IMR-90 (cell line): ENCODE measurements at regions not wholly inside any gene's neighbourhood (a gene's known extent, or its start where the extent isn't known, plus 50 kb on each side); places are given as distances from the start of the nearest gene placed in this dataset.

Experiments
- BHLHE40 ChIP-seq: fragments of 150-350 bp; IDR thresholded peaks from 2 replicates; pipeline ENCODE4 v1.6.1; 2016; ENCODE audit warnings: mild to moderate bottlenecking, low read depth, low read length
- CEBPB ChIP-seq: IDR thresholded peaks from 2 replicates; pipeline ENCODE4 v1.6.1; 2012; ENCODE audit warnings: low read depth, low read length, improper control_type of control experiment
- CHD1 ChIP-seq: IDR thresholded peaks from 2 replicates; pipeline ENCODE4 v1.6.1; 2012; ENCODE audit warnings: low read depth, low read length, improper control_type of control experiment
- FOS ChIP-seq: fragments of 150-350 bp; IDR thresholded peaks from 2 replicates; pipeline ENCODE4 v1.6.1; 2016; ENCODE audit warnings: low read depth, low read length
- MAFK ChIP-seq: IDR thresholded peaks from 2 replicates; pipeline ENCODE4 v1.6.1; 2012; ENCODE audit warnings: low read depth, low read length, improper control_type of control experiment
- MXI1 ChIP-seq: IDR thresholded peaks from 2 replicates; pipeline ENCODE4 v1.6.1; 2012; ENCODE audit warnings: low read depth, mild to moderate bottlenecking, low read length, moderate library complexity, borderline replicate concordance
- NFE2L2 ChIP-seq: fragments of 150-350 bp; IDR thresholded peaks from 2 replicates; pipeline ENCODE4 v1.6.1; 2016; ENCODE audit warnings: low read depth, mild to moderate bottlenecking, low read length
- POLR2A ChIP-seq: IDR thresholded peaks from 2 replicates; pipeline ENCODE4 v1.6.1; 2012; ENCODE audit warnings: mild to moderate bottlenecking, low read depth, low read length
- RAD21 ChIP-seq: IDR thresholded peaks from 2 replicates; pipeline ENCODE4 v1.6.1; 2012; ENCODE audit warnings: low read length, improper control_type of control experiment
- RCOR1 ChIP-seq: IDR thresholded peaks from 2 replicates; pipeline ENCODE4 v1.6.1; 2012; ENCODE audit warnings: mild to moderate bottlenecking, low read length, improper control_type of control experiment; ENCODE audit not compliant: insufficient replicate concordance
- RFX5 ChIP-seq: IDR thresholded peaks from 2 replicates; pipeline ENCODE4 v1.8.0; 2012; ENCODE audit warnings: low read depth, mild to moderate bottlenecking, low read length, moderate library complexity
- SMC3 ChIP-seq: fragments of 150-350 bp; IDR thresholded peaks from 2 replicates; pipeline ENCODE4 v1.6.1; 2016; ENCODE audit warnings: low read depth, mild to moderate bottlenecking, antibody characterized with exemption, low read length, moderate library complexity
- TF ChIP-seq, protein P1 (sequence below): conservative IDR thresholded peaks from 2 replicates; pipeline ENCODE4 v1.5.1; 2012; ENCODE audit warnings: mild to moderate bottlenecking, low read depth, low read length, improper control_type of control experiment
- TF ChIP-seq, protein P2 (sequence below): fragments of 150-350 bp; IDR thresholded peaks from 2 replicates; pipeline ENCODE4 v1.6.1; 2017; ENCODE audit warnings: mild to moderate bottlenecking, antibody characterized with exemption, low read length, low read depth

DNA sequence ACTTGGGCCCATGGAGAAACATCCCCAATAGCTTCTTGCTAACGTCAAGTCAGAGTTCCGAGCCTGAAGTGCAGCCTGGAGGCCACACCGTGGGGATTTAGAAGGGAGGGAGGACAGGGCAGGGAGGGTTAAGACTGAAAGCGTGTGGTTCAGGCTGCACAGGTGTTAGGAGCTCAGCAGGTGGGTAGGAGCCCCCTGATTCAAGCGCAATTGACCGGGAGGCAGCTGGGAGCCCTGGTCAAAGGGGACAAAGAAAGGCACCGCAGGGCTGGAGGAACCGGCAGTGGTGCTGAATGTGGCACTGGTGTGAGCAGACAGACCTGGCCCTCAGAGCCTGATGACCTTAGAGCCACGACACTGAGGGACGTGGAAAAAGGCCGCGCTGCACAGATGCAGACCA lies 149.6 kb downstream of the TMEM18 start:
- TF ChIP-seq FOS (no peak), SMC3 (no peak), POLR2A (no peak), RAD21 (no peak), RFX5 (no peak), MXI1 (no peak), CHD1 (no peak), CEBPB (no peak), BHLHE40 (no peak), MAFK (no peak), NFE2L2 (no peak), RCOR1 (no peak)
- TF ChIP-seq, protein P1, sequence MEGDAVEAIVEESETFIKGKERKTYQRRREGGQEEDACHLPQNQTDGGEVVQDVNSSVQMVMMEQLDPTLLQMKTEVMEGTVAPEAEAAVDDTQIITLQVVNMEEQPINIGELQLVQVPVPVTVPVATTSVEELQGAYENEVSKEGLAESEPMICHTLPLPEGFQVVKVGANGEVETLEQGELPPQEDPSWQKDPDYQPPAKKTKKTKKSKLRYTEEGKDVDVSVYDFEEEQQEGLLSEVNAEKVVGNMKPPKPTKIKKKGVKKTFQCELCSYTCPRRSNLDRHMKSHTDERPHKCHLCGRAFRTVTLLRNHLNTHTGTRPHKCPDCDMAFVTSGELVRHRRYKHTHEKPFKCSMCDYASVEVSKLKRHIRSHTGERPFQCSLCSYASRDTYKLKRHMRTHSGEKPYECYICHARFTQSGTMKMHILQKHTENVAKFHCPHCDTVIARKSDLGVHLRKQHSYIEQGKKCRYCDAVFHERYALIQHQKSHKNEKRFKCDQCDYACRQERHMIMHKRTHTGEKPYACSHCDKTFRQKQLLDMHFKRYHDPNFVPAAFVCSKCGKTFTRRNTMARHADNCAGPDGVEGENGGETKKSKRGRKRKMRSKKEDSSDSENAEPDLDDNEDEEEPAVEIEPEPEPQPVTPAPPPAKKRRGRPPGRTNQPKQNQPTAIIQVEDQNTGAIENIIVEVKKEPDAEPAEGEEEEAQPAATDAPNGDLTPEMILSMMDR = no peak
- TF ChIP-seq, protein P2, sequence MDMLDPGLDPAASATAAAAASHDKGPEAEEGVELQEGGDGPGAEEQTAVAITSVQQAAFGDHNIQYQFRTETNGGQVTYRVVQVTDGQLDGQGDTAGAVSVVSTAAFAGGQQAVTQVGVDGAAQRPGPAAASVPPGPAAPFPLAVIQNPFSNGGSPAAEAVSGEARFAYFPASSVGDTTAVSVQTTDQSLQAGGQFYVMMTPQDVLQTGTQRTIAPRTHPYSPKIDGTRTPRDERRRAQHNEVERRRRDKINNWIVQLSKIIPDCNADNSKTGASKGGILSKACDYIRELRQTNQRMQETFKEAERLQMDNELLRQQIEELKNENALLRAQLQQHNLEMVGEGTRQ = no peak
